ENCODE measurements at regions not wholly inside any gene's neighbourhood (a gene's known extent, or its start where the extent isn't known, plus 50 kb on each side); places are given as distances from the start of the nearest gene placed in this dataset.

DNA sequence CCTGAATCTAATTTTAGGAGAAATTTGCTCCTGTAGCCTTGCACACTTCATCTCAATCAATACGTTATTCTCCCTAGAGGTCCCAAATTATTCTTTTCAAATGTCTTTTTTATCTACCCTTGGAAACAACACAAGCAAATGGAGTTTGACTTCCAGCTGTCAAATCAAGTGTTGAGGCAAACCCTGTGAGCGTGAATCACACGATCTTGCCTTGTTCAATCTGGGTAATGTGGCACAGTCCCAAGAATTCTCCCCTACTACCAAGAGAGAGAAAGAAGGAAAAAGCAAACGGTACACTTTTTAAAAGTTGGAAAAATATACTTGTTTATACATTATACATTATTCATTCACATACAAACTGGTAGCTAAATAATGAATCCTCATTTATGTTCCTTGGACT is 2035.3 kb upstream of the CELF4 start:
- no peaks in the 10 kb centered on the region for H3K27me3 ChIP-seq
- DNase-seq: no peak
- H3K4me1 ChIP-seq: no peaks in the 10 kb centered on the region
- H3K36me3 ChIP-seq: no peaks in the 10 kb centered on the region
- no peaks in the 10 kb centered on the region for H3K9me3 ChIP-seq
- WGBS, 2 donors: 78 to 83% methylated on average over 4 of the region's 4 CpGs
- no peak overlapping the region for H3K27ac ChIP-seq
- no peak overlapping the region for H3K4me3 ChIP-seq
- intact Hi-C loops (cut with DNase I): no loop called here
- TF ChIP-seq POLR2AphosphoS5 (IDR thresholded peaks at IDR 0.05): no peak
- no peak for TF ChIP-seq EP300 (IDR thresholded peaks at IDR 0.05)
- TF ChIP-seq, protein P1, sequence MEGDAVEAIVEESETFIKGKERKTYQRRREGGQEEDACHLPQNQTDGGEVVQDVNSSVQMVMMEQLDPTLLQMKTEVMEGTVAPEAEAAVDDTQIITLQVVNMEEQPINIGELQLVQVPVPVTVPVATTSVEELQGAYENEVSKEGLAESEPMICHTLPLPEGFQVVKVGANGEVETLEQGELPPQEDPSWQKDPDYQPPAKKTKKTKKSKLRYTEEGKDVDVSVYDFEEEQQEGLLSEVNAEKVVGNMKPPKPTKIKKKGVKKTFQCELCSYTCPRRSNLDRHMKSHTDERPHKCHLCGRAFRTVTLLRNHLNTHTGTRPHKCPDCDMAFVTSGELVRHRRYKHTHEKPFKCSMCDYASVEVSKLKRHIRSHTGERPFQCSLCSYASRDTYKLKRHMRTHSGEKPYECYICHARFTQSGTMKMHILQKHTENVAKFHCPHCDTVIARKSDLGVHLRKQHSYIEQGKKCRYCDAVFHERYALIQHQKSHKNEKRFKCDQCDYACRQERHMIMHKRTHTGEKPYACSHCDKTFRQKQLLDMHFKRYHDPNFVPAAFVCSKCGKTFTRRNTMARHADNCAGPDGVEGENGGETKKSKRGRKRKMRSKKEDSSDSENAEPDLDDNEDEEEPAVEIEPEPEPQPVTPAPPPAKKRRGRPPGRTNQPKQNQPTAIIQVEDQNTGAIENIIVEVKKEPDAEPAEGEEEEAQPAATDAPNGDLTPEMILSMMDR (IDR thresholded peaks at IDR 0.05): no peak
- no peak for TF ChIP-seq POLR2A (IDR thresholded peaks at IDR 0.05)

DNA sequence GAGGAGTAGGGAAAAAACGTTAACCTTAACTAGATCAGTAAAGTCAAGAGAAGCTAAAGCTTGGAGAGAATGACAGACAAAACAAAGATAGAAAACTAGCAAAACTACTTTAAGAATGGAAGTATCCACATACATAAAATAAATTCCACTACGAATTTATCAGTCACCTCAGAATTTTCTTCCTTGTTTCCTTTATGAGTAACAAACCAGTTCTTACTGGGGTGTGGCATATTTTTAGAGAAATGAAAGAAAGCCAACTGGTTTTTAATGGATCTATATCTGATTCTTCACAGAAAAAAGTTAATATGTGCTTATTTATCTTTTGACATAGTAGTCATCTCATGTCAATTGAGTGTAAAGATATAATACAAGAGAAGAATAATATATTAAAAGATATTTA is 2033.7 kb upstream of the CELF4 start:
- Histone ChIP-seq H3K36me3 (no peaks in the 10 kb centered on the region), H3K27me3 (no peaks in the 10 kb centered on the region), H3K9me3 (no peaks in the 10 kb centered on the region), H3K27ac (no peak overlapping the region), H3K4me1 (no peaks in the 10 kb centered on the region), H3K4me3 (no peak overlapping the region)
- 51 to 72% methylated on average over 2 of the region's 2 CpGs for WGBS, 2 donors
- TF ChIP-seq, protein P1 (IDR thresholded peaks at IDR 0.05): no peak
- TF ChIP-seq POLR2AphosphoS5 (IDR thresholded peaks at IDR 0.05): no peak
- TF ChIP-seq POLR2A (IDR thresholded peaks at IDR 0.05): no peak
- no peak for TF ChIP-seq EP300 (IDR thresholded peaks at IDR 0.05)
- no peak for DNase-seq
- intact Hi-C loops (cut with DNase I): no loop called here

DNA sequence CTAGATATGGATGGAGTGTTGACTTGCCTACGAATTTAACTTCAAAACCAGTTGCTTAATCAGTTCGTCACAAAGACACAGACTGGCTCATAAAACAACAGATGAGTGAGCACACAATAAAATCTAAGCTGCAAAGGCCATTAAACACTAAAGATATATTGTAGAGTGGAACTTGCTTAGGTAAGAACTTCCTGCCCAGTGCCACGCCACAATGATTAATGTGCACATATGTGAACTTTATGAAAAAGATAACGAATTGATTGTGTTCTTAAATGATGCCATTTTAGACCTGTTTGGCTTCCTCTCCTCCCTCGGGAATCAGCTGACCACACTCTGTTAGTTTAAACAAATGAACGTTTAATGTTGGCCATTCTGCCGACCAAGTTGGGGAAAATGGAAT is 2031.3 kb upstream of the CELF4 start:
- DNase-seq: no peak
- TF ChIP-seq EP300 (IDR thresholded peaks at IDR 0.05): no peak
- TF ChIP-seq, protein P1 (IDR thresholded peaks at IDR 0.05): no peak
- TF ChIP-seq POLR2A (IDR thresholded peaks at IDR 0.05): no peak
- TF ChIP-seq POLR2AphosphoS5 (IDR thresholded peaks at IDR 0.05): no peak
- Histone ChIP-seq H3K27ac (no peak overlapping the region), H3K4me1 (no peaks in the 10 kb centered on the region), H3K4me3 (no peak overlapping the region), H3K27me3 (no peaks in the 10 kb centered on the region), H3K36me3 (no peaks in the 10 kb centered on the region), H3K9me3 (no peaks in the 10 kb centered on the region)
- WGBS, 2 donors: 10 to 33% methylated on average over 7 of the region's 7 CpGs
- intact Hi-C loops (cut with DNase I): no loop called here

DNA sequence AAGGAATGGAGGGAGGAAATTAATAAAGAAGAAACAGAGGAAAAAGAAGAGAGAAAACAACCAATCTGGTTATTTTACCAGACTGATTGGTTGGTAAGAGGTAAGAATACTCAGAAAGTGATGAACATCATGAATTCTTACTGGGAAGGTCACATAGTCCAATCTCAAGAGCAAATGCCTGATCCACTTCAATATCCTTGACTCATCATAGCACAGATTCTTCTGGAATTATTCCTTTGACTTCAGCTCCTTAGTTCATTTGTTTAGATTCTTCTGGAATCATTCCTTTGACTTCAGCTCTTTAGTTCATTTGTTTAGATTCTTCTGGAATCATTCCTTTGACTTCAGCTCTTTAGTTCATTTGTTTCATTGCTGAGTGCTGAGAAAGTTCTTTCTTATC is 2030.6 kb upstream of the CELF4 start:
- H3K9me3 ChIP-seq: no peaks in the 10 kb centered on the region
- no peaks in the 10 kb centered on the region for H3K27me3 ChIP-seq
- no peak for DNase-seq
- no peaks in the 10 kb centered on the region for H3K4me1 ChIP-seq
- TF ChIP-seq POLR2A (IDR thresholded peaks at IDR 0.05) (no peak), POLR2AphosphoS5 (IDR thresholded peaks at IDR 0.05) (no peak), EP300 (IDR thresholded peaks at IDR 0.05) (no peak)
- TF ChIP-seq, protein P1 (IDR thresholded peaks at IDR 0.05): no peak
- intact Hi-C loops (cut with DNase I): no loop called here
- no peak overlapping the region for H3K4me3 ChIP-seq
- H3K27ac ChIP-seq: no peak overlapping the region
- no peaks in the 10 kb centered on the region for H3K36me3 ChIP-seq

DNA sequence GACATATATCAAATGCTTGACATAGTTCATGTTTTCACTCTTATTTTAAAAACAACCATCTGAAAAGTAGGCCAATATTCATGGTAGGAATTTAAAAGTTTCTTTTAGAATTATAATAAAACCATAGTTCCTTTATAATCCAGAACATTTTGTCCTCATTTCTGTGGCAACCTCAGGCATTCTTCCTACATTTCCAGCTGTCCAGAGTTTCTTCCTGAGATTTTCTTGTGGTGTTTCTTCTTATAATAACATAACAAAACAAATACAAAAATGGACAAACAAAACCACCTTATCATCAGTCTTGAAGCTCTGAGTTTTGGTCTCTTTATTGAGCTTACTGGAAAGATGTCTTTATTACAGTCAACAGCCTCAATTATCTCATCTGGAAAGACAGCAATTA is 2028.6 kb upstream of the CELF4 start:
- TF ChIP-seq, protein P1 (IDR thresholded peaks at IDR 0.05): no peak
- TF ChIP-seq EP300 (IDR thresholded peaks at IDR 0.05) (no peak), POLR2A (IDR thresholded peaks at IDR 0.05) (no peak), POLR2AphosphoS5 (IDR thresholded peaks at IDR 0.05) (no peak)
- no peaks in the 10 kb centered on the region for H3K36me3 ChIP-seq
- H3K27me3 ChIP-seq: no peaks in the 10 kb centered on the region
- no peak overlapping the region for H3K27ac ChIP-seq
- DNase-seq: no peak
- no peaks in the 10 kb centered on the region for H3K4me1 ChIP-seq
- no peaks in the 10 kb centered on the region for H3K9me3 ChIP-seq
- no peak overlapping the region for H3K4me3 ChIP-seq
- intact Hi-C loops (cut with DNase I): no loop called here

Measured in sigmoid colon (tissue), 6 donors.